Ishikawa (cell line): ENCODE measurements at regions not wholly inside any gene's neighbourhood (a gene's known extent, or its start where the extent isn't known, plus 50 kb on each side); places are given as distances from the start of the nearest gene placed in this dataset.

Experiments
- CEBPB ChIP-seq: IDR thresholded peaks from 2 replicates; pipeline ENCODE4 v1.6.1; 2012
- CREB1 ChIP-seq: IDR thresholded peaks from 2 replicates; pipeline ENCODE4 v1.6.1; 2012; ENCODE audit warnings: low read depth
- EGR1 ChIP-seq: IDR thresholded peaks from 2 replicates; pipeline ENCODE4 v1.6.1; 2012
- EP300 ChIP-seq: IDR thresholded peaks from 2 replicates; pipeline ENCODE4 v1.6.1; 2012; ENCODE audit warnings: borderline replicate concordance
- FOXM1 ChIP-seq: IDR thresholded peaks from 2 replicates; pipeline ENCODE4 v1.6.1; 2012; ENCODE audit warnings: low read depth, borderline replicate concordance
- NFIC ChIP-seq: IDR thresholded peaks from 2 replicates; pipeline ENCODE4 v1.6.1; 2012
- RAD21 ChIP-seq: IDR thresholded peaks from 2 replicates; pipeline ENCODE4 v1.6.1; 2012; ENCODE audit warnings: low read depth
- REST ChIP-seq: IDR thresholded peaks from 2 replicates; pipeline ENCODE4 v1.6.1; 2012; ENCODE audit warnings: low read depth, mild to moderate bottlenecking
- TAF1 ChIP-seq: IDR thresholded peaks from 2 replicates; pipeline ENCODE4 v1.6.1; 2012; ENCODE audit warnings: low read depth, mild to moderate bottlenecking
- TCF12 ChIP-seq: IDR thresholded peaks from 2 replicates; pipeline ENCODE4 v1.6.1; 2012; ENCODE audit warnings: low read depth
- TEAD4 ChIP-seq: IDR thresholded peaks from 2 replicates; pipeline ENCODE4 v1.6.1; 2012
- USF1 ChIP-seq: IDR thresholded peaks from 2 replicates; pipeline ENCODE4 v1.6.1; 2012
- YY1 ChIP-seq: IDR thresholded peaks from 2 replicates; pipeline ENCODE4 v1.6.1; 2012; ENCODE audit warnings: low read depth
- ZBTB7A ChIP-seq: IDR thresholded peaks from 2 replicates; pipeline ENCODE4 v1.6.1; 2012; ENCODE audit warnings: low read depth
- TF ChIP-seq, protein P1 (sequence below): IDR thresholded peaks from 2 replicates; pipeline ENCODE4 v1.6.1; 2012

GRCh38 chr7:115340828-115341227 is 418.9 kb downstream of the MDFIC start:
- no peak for TF ChIP-seq NFIC

- TF ChIP-seq TCF12 (no peak), TEAD4 (no peak), ZBTB7A (no peak), TAF1 (no peak), CEBPB (no peak), REST (no peak)
Observed at GRCh38 chr7:115338016-115338415, 416.1 kb downstream of the MDFIC start.

GRCh38 chr7:115332691-115333090 is 410.8 kb downstream of the MDFIC start:
- TF ChIP-seq FOXM1 (no peak), TAF1 (no peak), REST (no peak), EP300 (no peak), RAD21 (no peak), TCF12 (no peak), TEAD4 (no peak), CEBPB (no peak), EGR1 (no peak), NFIC (no peak), CREB1 (no peak), ZBTB7A (no peak), YY1 (no peak), USF1 (no peak)
- TF ChIP-seq, protein P1, sequence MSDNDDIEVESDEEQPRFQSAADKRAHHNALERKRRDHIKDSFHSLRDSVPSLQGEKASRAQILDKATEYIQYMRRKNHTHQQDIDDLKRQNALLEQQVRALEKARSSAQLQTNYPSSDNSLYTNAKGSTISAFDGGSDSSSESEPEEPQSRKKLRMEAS: no peak

GRCh38 chr7:115329006-115329405 is 407.1 kb downstream of the MDFIC start:
- no peak for TF ChIP-seq EGR1
- TF ChIP-seq CREB1: no peak
- no peak for TF ChIP-seq TAF1
- TF ChIP-seq ZBTB7A: no peak
- TF ChIP-seq USF1: no peak
- TF ChIP-seq TEAD4: no peak

- TF ChIP-seq EP300 (no peak), TEAD4 (no peak), TAF1 (no peak), CEBPB (no peak), USF1 (no peak), EGR1 (no peak), NFIC (no peak)
Observed at GRCh38 chr7:115328018-115328417, 406.1 kb downstream of the MDFIC start.

DNA sequence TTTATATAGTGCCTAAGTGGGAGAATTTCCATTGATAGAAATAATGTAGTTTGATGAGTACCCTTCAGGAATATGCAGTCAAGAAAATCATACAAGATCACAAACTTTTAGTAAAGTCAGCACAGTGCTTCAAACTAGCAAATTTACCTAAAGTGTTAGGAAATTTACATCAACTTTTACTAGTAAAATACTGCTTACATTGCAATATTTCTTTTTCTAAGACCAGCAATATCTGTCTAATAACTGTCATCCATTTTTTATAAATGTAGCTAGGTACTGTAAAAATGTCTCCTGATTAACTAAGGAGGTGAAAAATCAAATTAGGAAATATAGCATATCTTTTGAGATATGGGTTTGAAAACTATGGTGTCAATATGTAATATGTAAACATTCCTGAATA is 405.4 kb downstream of the MDFIC start:
- no peak for TF ChIP-seq TEAD4
- no peak for TF ChIP-seq ZBTB7A
- TF ChIP-seq RAD21: no peak
- TF ChIP-seq USF1: no peak
- no peak for TF ChIP-seq TAF1
- no peak for TF ChIP-seq CREB1
- TF ChIP-seq, protein P1: no peak
- no peak for TF ChIP-seq CEBPB
- TF ChIP-seq EGR1: no peak
- no peak for TF ChIP-seq EP300
- no peak for TF ChIP-seq REST
- no peak for TF ChIP-seq YY1
- TF ChIP-seq FOXM1: no peak
